HepG2 (cell line): ENCODE measurements at regions not wholly inside any gene's neighbourhood (a gene's known extent, or its start where the extent isn't known, plus 50 kb on each side); places are given as distances from the start of the nearest gene placed in this dataset.

Experiments
- NFIC ChIP-seq: IDR thresholded peaks from 2 replicates; pipeline ENCODE4 v1.6.1; 2012; ENCODE audit warnings: mild to moderate bottlenecking, low read length, inconsistent platforms
- SIN3A ChIP-seq: IDR thresholded peaks from 2 replicates; pipeline ENCODE4 v1.6.1; 2011; ENCODE audit warnings: low read depth, mild to moderate bottlenecking, control low read depth, low read length, borderline replicate concordance
- ZBTB7A ChIP-seq: sonication (generic); formaldehyde crosslinking; IDR thresholded peaks from 2 replicates; pipeline ENCODE4 v1.8.0; 2022; ENCODE audit warnings: mild to moderate bottlenecking, missing genetic modification reagents
- ZNF34 ChIP-seq: sonication (generic); formaldehyde crosslinking; IDR thresholded peaks from 2 replicates; pipeline ENCODE4 v1.4.0; 2020; ENCODE audit warnings: mild to moderate bottlenecking, missing genetic modification reagents, borderline replicate concordance
- ZNF383 ChIP-seq: sonication (generic); formaldehyde crosslinking; IDR thresholded peaks from 2 replicates; pipeline ENCODE4 v1.4.0; 2020; ENCODE audit warnings: missing genetic modification reagents, mild to moderate bottlenecking, borderline replicate concordance
- ZNF468 ChIP-seq: sonication (generic); formaldehyde crosslinking; IDR thresholded peaks from 2 replicates; pipeline ENCODE4 v1.8.0; 2022; ENCODE audit warnings: mild to moderate bottlenecking, moderate library complexity, missing genetic modification reagents
- ZNF780A ChIP-seq: sonication (generic); formaldehyde crosslinking; IDR thresholded peaks from 2 replicates; pipeline ENCODE4 v1.8.0; 2022; ENCODE audit warnings: mild to moderate bottlenecking, missing genetic modification reagents, moderate library complexity
- TF ChIP-seq, protein P1 (sequence below): sonication (generic); formaldehyde crosslinking; IDR thresholded peaks from 2 replicates; pipeline ENCODE4 v1.5.0; 2020; ENCODE audit warnings: mild to moderate bottlenecking, missing genetic modification reagents, moderate library complexity
- TF ChIP-seq, protein P2 (sequence below): sonication (generic); formaldehyde crosslinking; IDR thresholded peaks from 2 replicates; pipeline ENCODE4 v1.5.0; 2020; ENCODE audit warnings: missing genetic modification reagents
- TF ChIP-seq, protein P3 (sequence below): sonication (generic); formaldehyde crosslinking; IDR thresholded peaks from 2 replicates; pipeline ENCODE4 v1.4.0; 2020; ENCODE audit warnings: mild to moderate bottlenecking, missing genetic modification reagents
- TF ChIP-seq, protein P4 (sequence below): fragments of 450-650 bp; IDR thresholded peaks from 2 replicates; pipeline ENCODE4 v1.6.1; 2016

DNA sequence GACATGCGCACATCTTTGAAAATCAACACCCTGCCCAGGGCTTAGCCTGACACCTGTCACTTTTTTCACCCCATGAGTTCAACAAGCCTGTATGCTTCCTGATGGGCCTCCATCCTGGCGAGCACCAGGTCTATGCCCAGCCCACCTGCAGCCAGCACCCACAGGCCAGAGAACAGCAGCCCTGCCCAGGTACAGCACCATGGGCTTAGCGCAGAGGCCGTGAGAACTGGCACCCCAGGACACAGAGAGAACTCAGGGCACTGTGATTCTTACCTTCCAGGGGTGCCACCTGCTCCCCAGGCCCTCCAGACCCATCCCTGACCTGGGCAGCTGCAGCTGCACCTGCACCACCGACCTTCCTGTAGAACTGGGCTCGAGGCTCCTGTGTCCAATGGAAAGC, 536.6 kb downstream of the TCERG1L start:
- TF ChIP-seq ZNF468 (CRISPR knock-in tag) (no peak), ZNF780A (CRISPR knock-in tag) (no peak), NFIC (no peak), ZBTB7A (CRISPR knock-in tag) (no peak), ZNF383 (no peak), SIN3A (no peak), ZNF34 (CRISPR knock-in tag) (no peak)
- TF ChIP-seq, protein P1, sequence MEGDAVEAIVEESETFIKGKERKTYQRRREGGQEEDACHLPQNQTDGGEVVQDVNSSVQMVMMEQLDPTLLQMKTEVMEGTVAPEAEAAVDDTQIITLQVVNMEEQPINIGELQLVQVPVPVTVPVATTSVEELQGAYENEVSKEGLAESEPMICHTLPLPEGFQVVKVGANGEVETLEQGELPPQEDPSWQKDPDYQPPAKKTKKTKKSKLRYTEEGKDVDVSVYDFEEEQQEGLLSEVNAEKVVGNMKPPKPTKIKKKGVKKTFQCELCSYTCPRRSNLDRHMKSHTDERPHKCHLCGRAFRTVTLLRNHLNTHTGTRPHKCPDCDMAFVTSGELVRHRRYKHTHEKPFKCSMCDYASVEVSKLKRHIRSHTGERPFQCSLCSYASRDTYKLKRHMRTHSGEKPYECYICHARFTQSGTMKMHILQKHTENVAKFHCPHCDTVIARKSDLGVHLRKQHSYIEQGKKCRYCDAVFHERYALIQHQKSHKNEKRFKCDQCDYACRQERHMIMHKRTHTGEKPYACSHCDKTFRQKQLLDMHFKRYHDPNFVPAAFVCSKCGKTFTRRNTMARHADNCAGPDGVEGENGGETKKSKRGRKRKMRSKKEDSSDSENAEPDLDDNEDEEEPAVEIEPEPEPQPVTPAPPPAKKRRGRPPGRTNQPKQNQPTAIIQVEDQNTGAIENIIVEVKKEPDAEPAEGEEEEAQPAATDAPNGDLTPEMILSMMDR = no peak
- TF ChIP-seq, protein P2, sequence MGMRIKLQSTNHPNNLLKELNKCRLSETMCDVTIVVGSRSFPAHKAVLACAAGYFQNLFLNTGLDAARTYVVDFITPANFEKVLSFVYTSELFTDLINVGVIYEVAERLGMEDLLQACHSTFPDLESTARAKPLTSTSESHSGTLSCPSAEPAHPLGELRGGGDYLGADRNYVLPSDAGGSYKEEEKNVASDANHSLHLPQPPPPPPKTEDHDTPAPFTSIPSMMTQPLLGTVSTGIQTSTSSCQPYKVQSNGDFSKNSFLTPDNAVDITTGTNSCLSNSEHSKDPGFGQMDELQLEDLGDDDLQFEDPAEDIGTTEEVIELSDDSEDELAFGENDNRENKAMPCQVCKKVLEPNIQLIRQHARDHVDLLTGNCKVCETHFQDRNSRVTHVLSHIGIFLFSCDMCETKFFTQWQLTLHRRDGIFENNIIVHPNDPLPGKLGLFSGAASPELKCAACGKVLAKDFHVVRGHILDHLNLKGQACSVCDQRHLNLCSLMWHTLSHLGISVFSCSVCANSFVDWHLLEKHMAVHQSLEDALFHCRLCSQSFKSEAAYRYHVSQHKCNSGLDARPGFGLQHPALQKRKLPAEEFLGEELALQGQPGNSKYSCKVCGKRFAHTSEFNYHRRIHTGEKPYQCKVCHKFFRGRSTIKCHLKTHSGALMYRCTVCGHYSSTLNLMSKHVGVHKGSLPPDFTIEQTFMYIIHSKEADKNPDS (CRISPR knock-in tag) = no peak
- TF ChIP-seq, protein P3, sequence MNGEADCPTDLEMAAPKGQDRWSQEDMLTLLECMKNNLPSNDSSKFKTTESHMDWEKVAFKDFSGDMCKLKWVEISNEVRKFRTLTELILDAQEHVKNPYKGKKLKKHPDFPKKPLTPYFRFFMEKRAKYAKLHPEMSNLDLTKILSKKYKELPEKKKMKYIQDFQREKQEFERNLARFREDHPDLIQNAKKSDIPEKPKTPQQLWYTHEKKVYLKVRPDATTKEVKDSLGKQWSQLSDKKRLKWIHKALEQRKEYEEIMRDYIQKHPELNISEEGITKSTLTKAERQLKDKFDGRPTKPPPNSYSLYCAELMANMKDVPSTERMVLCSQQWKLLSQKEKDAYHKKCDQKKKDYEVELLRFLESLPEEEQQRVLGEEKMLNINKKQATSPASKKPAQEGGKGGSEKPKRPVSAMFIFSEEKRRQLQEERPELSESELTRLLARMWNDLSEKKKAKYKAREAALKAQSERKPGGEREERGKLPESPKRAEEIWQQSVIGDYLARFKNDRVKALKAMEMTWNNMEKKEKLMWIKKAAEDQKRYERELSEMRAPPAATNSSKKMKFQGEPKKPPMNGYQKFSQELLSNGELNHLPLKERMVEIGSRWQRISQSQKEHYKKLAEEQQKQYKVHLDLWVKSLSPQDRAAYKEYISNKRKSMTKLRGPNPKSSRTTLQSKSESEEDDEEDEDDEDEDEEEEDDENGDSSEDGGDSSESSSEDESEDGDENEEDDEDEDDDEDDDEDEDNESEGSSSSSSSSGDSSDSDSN (CRISPR knock-in tag) = no peak
- TF ChIP-seq, protein P4, sequence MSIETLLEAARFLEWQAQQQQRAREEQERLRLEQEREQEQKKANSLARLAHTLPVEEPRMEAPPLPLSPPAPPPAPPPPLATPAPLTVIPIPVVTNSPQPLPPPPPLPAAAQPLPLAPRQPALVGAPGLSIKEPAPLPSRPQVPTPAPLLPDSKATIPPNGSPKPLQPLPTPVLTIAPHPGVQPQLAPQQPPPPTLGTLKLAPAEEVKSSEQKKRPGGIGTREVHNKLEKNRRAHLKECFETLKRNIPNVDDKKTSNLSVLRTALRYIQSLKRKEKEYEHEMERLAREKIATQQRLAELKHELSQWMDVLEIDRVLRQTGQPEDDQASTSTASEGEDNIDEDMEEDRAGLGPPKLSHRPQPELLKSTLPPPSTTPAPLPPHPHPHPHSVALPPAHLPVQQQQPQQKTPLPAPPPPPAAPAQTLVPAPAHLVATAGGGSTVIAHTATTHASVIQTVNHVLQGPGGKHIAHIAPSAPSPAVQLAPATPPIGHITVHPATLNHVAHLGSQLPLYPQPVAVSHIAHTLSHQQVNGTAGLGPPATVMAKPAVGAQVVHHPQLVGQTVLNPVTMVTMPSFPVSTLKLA = no peak
